ENCODE measurements at regions not wholly inside any gene's neighbourhood (a gene's known extent, or its start where the extent isn't known, plus 50 kb on each side); places are given as distances from the start of the nearest gene placed in this dataset.

DNA sequence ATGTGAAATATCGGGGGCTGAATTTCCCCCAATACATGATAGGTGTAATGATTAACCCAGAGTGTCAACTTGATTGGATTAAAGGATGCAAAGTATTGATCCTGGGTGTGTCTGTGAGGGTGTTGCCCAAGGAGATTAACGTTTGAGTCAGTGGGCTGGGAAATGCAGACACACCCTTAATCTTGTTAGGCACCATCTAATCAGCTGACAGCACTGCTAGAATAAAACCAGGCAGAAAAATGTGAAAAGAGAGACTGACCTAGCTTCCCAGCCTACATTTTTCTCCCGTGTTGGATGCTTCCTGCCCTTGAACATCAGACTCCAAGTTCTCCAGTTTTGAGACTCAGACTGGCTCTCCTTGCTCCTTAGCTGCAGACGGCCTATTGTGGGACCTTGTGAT lies 247.8 kb downstream of the OTOL1 start:
- no peak for DNase-seq (ENCODE audit: low spot score)
- Mint-ChIP-seq H3K27me3 (ENCODE audit: unreplicated experiment) (no peaks in the 10 kb centered on the region), H3K4me3 (ENCODE audit: unreplicated experiment) (no peak overlapping the region), H3K9me3 (ENCODE audit: unreplicated experiment) (no peaks in the 10 kb centered on the region), H3K36me3 (ENCODE audit: low read depth, unreplicated experiment) (no peaks in the 10 kb centered on the region), H3K27ac (ENCODE audit: unreplicated experiment) (no peak overlapping the region), H3K4me1 (ENCODE audit: unreplicated experiment) (no peaks in the 10 kb centered on the region)
- TF ChIP-seq, protein P1, sequence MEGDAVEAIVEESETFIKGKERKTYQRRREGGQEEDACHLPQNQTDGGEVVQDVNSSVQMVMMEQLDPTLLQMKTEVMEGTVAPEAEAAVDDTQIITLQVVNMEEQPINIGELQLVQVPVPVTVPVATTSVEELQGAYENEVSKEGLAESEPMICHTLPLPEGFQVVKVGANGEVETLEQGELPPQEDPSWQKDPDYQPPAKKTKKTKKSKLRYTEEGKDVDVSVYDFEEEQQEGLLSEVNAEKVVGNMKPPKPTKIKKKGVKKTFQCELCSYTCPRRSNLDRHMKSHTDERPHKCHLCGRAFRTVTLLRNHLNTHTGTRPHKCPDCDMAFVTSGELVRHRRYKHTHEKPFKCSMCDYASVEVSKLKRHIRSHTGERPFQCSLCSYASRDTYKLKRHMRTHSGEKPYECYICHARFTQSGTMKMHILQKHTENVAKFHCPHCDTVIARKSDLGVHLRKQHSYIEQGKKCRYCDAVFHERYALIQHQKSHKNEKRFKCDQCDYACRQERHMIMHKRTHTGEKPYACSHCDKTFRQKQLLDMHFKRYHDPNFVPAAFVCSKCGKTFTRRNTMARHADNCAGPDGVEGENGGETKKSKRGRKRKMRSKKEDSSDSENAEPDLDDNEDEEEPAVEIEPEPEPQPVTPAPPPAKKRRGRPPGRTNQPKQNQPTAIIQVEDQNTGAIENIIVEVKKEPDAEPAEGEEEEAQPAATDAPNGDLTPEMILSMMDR (IDR thresholded peaks at IDR 0.05; ENCODE audit: unreplicated experiment) = no peak

DNA sequence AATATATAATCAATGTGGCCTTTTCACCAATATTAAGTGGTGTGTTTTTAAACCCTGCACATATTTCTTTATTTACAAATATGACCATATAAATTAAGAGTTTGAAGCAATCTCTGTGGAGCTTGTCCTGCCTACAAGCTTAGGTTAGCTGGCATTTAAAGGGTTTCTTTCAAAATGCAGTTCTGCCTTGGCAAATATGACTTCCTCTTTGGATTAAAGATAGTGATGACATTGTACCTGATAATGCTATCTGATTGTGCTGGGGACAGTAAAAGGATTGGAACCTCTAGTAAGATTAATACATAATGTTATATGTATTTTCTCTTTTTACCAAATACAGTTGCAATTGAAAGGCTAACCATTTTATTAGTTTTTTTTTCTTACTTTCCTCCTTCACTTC lies 249.1 kb downstream of the OTOL1 start:
- Mint-ChIP-seq H3K9me3 (ENCODE audit: unreplicated experiment) (no peaks in the 10 kb centered on the region), H3K4me3 (ENCODE audit: unreplicated experiment) (no peak overlapping the region), H3K4me1 (ENCODE audit: unreplicated experiment) (no peaks in the 10 kb centered on the region), H3K36me3 (ENCODE audit: low read depth, unreplicated experiment) (no peaks in the 10 kb centered on the region), H3K27ac (ENCODE audit: unreplicated experiment) (no peak overlapping the region), H3K27me3 (ENCODE audit: unreplicated experiment) (no peaks in the 10 kb centered on the region)
- no peak for DNase-seq (ENCODE audit: low spot score)
- TF ChIP-seq, protein P1 (IDR thresholded peaks at IDR 0.05; ENCODE audit: unreplicated experiment) = no peak

DNA sequence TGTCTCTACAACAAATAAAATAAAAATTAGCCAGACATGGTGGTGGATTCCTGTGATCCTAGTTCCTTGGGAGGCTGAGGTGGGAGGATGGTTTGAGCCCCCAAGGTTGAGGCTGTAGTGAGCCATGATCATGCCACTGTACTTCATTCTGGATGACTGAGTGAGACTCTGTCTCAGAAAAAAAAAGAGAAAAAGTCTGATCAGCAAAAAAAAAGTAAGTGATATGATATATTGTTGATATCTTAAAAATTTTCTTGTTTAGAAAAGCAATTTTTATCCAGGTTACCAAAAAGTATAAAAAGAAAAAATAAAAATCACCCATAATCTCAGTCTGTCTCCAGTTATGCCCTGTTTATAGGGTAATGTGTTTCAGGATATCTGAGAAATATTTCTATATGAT lies 251.4 kb downstream of the OTOL1 start:
- TF ChIP-seq, protein P1 (IDR thresholded peaks at IDR 0.05; ENCODE audit: unreplicated experiment) = no peak
- Mint-ChIP-seq H3K4me1 (ENCODE audit: unreplicated experiment) (no peaks in the 10 kb centered on the region), H3K4me3 (ENCODE audit: unreplicated experiment) (no peak overlapping the region), H3K27me3 (ENCODE audit: unreplicated experiment) (no peaks in the 10 kb centered on the region), H3K9me3 (ENCODE audit: unreplicated experiment) (no peaks in the 10 kb centered on the region), H3K27ac (ENCODE audit: unreplicated experiment) (no peak overlapping the region), H3K36me3 (ENCODE audit: low read depth, unreplicated experiment) (no peaks in the 10 kb centered on the region)
- DNase-seq (ENCODE audit: low spot score) = no peak

DNA sequence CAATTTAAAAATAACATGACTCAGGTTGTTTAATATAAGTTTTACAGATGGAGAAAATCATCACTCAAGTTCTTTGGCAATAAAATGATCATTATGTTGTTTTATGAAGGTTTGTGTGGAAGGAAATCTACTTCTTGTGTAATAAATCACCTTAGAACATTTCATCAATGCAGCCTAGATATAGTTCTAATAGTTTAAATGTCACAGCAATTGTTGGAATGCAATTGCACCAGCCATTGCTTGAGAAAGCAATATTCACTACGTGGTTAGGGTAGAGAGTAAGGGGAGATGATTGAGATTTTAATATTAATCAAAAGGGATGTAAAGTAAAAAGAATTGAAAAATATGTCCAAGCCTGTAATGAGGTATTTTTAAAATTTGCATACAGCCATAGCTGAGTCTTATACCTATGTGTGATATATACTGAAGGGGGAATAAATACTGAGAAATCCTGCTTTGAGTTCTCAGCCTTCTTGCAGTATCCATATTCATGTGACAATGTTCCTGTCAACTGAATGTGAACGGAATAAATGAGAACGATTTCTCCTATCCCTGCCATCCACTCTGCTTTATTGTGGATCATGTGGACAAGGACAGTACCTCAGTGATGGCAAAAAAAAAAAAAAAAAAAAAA lies 257.9 kb downstream of the OTOL1 start:
- Mint-ChIP-seq H3K27ac (ENCODE audit: unreplicated experiment) (no peak overlapping the region), H3K27me3 (ENCODE audit: unreplicated experiment) (no peaks in the 10 kb centered on the region), H3K9me3 (ENCODE audit: unreplicated experiment) (no peaks in the 10 kb centered on the region), H3K36me3 (ENCODE audit: low read depth, unreplicated experiment) (no peaks in the 10 kb centered on the region), H3K4me1 (ENCODE audit: unreplicated experiment) (no peaks in the 10 kb centered on the region), H3K4me3 (ENCODE audit: unreplicated experiment) (no peak overlapping the region)
- no peak for DNase-seq (ENCODE audit: low spot score)
- TF ChIP-seq, protein P1 (IDR thresholded peaks at IDR 0.05; ENCODE audit: unreplicated experiment) = no peak

DNA sequence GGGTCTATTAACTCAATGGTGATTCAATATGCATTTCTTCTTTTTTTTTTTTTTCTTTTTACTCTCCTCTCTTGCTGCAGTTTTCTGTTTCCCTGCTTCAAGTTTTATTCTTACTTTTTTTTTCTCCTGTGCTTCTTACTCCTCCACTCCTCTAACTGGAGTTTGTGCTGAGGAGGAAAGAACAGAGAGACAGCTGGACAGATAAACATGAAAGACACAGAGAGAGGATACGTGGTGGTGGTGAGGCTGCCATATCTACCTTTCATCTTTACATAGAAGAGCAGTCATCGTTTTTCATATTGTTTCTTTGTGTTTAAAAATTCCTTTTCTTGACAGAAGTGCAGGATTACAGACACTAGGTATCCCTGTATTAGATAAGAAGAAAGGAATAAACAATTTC lies 262.8 kb downstream of the OTOL1 start:
- Mint-ChIP-seq H3K4me1 (ENCODE audit: unreplicated experiment) (no peaks in the 10 kb centered on the region), H3K4me3 (ENCODE audit: unreplicated experiment) (no peak overlapping the region), H3K36me3 (ENCODE audit: low read depth, unreplicated experiment) (no peaks in the 10 kb centered on the region), H3K27me3 (ENCODE audit: unreplicated experiment) (no peaks in the 10 kb centered on the region), H3K9me3 (ENCODE audit: unreplicated experiment) (no peaks in the 10 kb centered on the region), H3K27ac (ENCODE audit: unreplicated experiment) (no peak overlapping the region)
- DNase-seq (ENCODE audit: low spot score) = no peak
- TF ChIP-seq, protein P1 (IDR thresholded peaks at IDR 0.05; ENCODE audit: unreplicated experiment) = no peak
